OCI-LY7 (cell line): ENCODE measurements at regions not wholly inside any gene's neighbourhood (a gene's known extent, or its start where the extent isn't known, plus 50 kb on each side); places are given as distances from the start of the nearest gene placed in this dataset.
"Not testable (repeated sequence)": the region's sequence is repeated elsewhere in the genome, so short reads cannot be mapped to it uniquely, and the experiment has no call there.

Source experiments
- EZH2phosphoT487 ChIP-seq: fragments of 200-600 bp; sonication (generic); IDR thresholded peaks from 2 replicates; pipeline ENCODE4 v1.6.1; 2018; ENCODE audit warnings: low read depth, borderline replicate concordance, mild to moderate bottlenecking, mixed run types, antibody characterized with exemption, low read length, moderate library complexity, mixed read lengths
- TF ChIP-seq, protein P1 (sequence below): fragments of 200-600 bp; sonication (generic); conservative IDR thresholded peaks from 2 replicates; pipeline ENCODE4 v1.5.1; 2014; ENCODE audit warnings: mild to moderate bottlenecking, antibody characterized with exemption, low read length, moderate library complexity, mixed read lengths

DNA sequence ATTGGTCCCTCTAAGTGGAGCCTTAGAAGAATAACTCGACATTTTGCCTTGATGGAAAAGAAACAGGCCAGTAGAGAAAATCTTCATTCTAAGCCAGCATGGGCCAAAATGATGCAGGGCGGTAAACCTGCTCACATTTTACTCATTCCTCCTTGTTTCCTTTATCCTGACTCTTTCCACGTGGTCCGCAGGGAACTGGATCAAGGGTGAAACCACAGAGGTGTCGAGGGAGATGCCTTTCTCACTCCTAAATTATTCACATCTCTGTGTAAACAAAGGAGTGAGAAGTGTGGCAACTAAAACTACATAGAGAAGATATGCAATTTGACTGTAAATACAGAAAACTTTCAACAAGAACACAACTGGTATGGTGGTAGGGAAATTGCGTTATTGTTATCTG, 81.2 kb upstream of the DPY19L1 start:
- TF ChIP-seq, protein P1, sequence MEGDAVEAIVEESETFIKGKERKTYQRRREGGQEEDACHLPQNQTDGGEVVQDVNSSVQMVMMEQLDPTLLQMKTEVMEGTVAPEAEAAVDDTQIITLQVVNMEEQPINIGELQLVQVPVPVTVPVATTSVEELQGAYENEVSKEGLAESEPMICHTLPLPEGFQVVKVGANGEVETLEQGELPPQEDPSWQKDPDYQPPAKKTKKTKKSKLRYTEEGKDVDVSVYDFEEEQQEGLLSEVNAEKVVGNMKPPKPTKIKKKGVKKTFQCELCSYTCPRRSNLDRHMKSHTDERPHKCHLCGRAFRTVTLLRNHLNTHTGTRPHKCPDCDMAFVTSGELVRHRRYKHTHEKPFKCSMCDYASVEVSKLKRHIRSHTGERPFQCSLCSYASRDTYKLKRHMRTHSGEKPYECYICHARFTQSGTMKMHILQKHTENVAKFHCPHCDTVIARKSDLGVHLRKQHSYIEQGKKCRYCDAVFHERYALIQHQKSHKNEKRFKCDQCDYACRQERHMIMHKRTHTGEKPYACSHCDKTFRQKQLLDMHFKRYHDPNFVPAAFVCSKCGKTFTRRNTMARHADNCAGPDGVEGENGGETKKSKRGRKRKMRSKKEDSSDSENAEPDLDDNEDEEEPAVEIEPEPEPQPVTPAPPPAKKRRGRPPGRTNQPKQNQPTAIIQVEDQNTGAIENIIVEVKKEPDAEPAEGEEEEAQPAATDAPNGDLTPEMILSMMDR: not testable (repeated sequence)
- TF ChIP-seq EZH2phosphoT487: not testable (repeated sequence)
